ENCODE measurements at regions not wholly inside any gene's neighbourhood (a gene's known extent, or its start where the extent isn't known, plus 50 kb on each side); places are given as distances from the start of the nearest gene placed in this dataset.

- TF ChIP-seq CTCF (IDR thresholded peaks at IDR 0.05; ENCODE audit: unreplicated experiment) = no peak
- Mint-ChIP-seq H3K9me3 (ENCODE audit: unreplicated experiment) (peaks cover 54% of the 10 kb centered on the region), H3K36me3 (ENCODE audit: low read depth, unreplicated experiment) (peaks cover 18% of the 10 kb centered on the region), H3K4me3 (ENCODE audit: unreplicated experiment) (no peak overlapping the region), H3K4me1 (ENCODE audit: unreplicated experiment) (no peaks in the 10 kb centered on the region), H3K27me3 (ENCODE audit: unreplicated experiment) (peaks cover 15% of the 10 kb centered on the region), H3K27ac (ENCODE audit: unreplicated experiment) (no peak overlapping the region)
- no peak for DNase-seq (ENCODE audit: low spot score)
These were observed 1210.4 kb downstream of the TYW1 start for GRCh38 chr7:68206946-68207485.

DNA sequence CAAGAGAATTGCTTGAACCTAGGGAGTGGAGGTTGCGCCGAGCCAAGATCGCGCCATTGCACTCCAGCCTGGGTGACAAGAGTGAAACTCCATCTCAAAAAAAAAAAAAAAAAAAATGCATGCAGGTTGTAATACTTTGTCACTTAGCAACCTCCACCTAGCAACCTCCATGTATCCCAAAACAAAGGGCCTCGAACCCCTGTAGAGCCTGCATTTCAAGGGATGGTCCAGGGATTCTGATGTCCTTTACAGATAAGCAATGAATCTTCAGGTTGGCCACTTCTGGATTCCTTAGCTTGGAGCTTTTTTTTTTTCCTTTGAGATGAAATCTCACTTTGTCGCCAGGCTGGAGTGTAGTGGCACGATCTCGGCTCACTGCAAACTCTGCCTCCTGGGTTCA is 1211.0 kb downstream of the TYW1 start:
- Mint-ChIP-seq H3K4me3 (ENCODE audit: unreplicated experiment) (no peak overlapping the region), H3K36me3 (ENCODE audit: low read depth, unreplicated experiment) (peaks cover 18% of the 10 kb centered on the region), H3K4me1 (ENCODE audit: unreplicated experiment) (no peaks in the 10 kb centered on the region), H3K27me3 (ENCODE audit: unreplicated experiment) (peaks cover 14% of the 10 kb centered on the region), H3K27ac (ENCODE audit: unreplicated experiment) (no peak overlapping the region), H3K9me3 (ENCODE audit: unreplicated experiment) (peaks cover 48% of the 10 kb centered on the region)
- no peak for DNase-seq (ENCODE audit: low spot score)
- no peak for TF ChIP-seq CTCF (IDR thresholded peaks at IDR 0.05; ENCODE audit: unreplicated experiment)

DNA sequence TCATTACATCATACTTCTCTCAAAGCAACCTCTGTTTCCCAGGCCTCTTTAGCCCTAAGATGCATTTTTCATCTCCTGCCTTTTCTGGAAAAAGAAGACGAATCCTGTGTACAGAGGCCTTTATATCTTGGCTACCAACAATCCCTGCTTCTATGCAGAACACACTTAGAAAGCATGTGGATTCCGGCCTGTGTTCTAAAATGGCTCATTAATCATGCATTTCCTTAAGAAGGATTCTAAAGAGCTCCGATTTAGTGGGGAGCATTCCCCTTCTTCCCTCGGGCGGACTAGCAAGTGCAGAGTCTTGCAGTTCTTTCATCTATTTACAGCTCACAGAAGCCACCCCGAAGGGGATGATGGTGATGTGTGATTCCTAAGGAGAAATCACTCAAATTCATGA is 1212.9 kb downstream of the TYW1 start:
- Mint-ChIP-seq H3K36me3 (ENCODE audit: low read depth, unreplicated experiment) (peaks cover 14% of the 10 kb centered on the region), H3K27me3 (ENCODE audit: unreplicated experiment) (peaks cover 16% of the 10 kb centered on the region), H3K4me1 (ENCODE audit: unreplicated experiment) (no peaks in the 10 kb centered on the region), H3K4me3 (ENCODE audit: unreplicated experiment) (no peak overlapping the region), H3K27ac (ENCODE audit: unreplicated experiment) (no peak overlapping the region), H3K9me3 (ENCODE audit: unreplicated experiment) (peaks cover 37% of the 10 kb centered on the region)
- DNase-seq (ENCODE audit: low spot score) = no peak
- no peak for TF ChIP-seq CTCF (IDR thresholded peaks at IDR 0.05; ENCODE audit: unreplicated experiment)

GRCh38 chr7:68213838-68214237 is 1217.2 kb downstream of the TYW1 start:
- Mint-ChIP-seq H3K9me3 (ENCODE audit: unreplicated experiment) (peaks cover 37% of the 10 kb centered on the region), H3K4me1 (ENCODE audit: unreplicated experiment) (no peaks in the 10 kb centered on the region), H3K36me3 (ENCODE audit: low read depth, unreplicated experiment) (peaks cover 7% of the 10 kb centered on the region), H3K27ac (ENCODE audit: unreplicated experiment) (no peak overlapping the region), H3K27me3 (ENCODE audit: unreplicated experiment) (peaks cover 17% of the 10 kb centered on the region), H3K4me3 (ENCODE audit: unreplicated experiment) (no peak overlapping the region)
- TF ChIP-seq CTCF (IDR thresholded peaks at IDR 0.05; ENCODE audit: unreplicated experiment) = no peak
- DNase-seq (ENCODE audit: low spot score) = no peak

GRCh38 chr7:68216051-68216450 is 1219.4 kb downstream of the TYW1 start:
- peaks cover 8% of the 10 kb centered on the region for H3K27me3 Mint-ChIP-seq (ENCODE audit: unreplicated experiment)
- TF ChIP-seq CTCF (IDR thresholded peaks at IDR 0.05; ENCODE audit: unreplicated experiment) = no peak
- H3K4me1 Mint-ChIP-seq (ENCODE audit: unreplicated experiment) = no peaks in the 10 kb centered on the region
- no peak overlapping the region for H3K4me3 Mint-ChIP-seq (ENCODE audit: unreplicated experiment)
- peaks cover 1% of the 10 kb centered on the region for H3K36me3 Mint-ChIP-seq (ENCODE audit: low read depth, unreplicated experiment)
- DNase-seq (ENCODE audit: low spot score) = no peak
- peaks cover 23% of the 10 kb centered on the region for H3K9me3 Mint-ChIP-seq (ENCODE audit: unreplicated experiment)
- no peak overlapping the region for H3K27ac Mint-ChIP-seq (ENCODE audit: unreplicated experiment)
